ENCODE measurements at regions not wholly inside any gene's neighbourhood (a gene's known extent, or its start where the extent isn't known, plus 50 kb on each side); places are given as distances from the start of the nearest gene placed in this dataset.

- TF ChIP-seq, protein P1, sequence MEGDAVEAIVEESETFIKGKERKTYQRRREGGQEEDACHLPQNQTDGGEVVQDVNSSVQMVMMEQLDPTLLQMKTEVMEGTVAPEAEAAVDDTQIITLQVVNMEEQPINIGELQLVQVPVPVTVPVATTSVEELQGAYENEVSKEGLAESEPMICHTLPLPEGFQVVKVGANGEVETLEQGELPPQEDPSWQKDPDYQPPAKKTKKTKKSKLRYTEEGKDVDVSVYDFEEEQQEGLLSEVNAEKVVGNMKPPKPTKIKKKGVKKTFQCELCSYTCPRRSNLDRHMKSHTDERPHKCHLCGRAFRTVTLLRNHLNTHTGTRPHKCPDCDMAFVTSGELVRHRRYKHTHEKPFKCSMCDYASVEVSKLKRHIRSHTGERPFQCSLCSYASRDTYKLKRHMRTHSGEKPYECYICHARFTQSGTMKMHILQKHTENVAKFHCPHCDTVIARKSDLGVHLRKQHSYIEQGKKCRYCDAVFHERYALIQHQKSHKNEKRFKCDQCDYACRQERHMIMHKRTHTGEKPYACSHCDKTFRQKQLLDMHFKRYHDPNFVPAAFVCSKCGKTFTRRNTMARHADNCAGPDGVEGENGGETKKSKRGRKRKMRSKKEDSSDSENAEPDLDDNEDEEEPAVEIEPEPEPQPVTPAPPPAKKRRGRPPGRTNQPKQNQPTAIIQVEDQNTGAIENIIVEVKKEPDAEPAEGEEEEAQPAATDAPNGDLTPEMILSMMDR (IDR thresholded peaks at IDR 0.05): no peak
- TF ChIP-seq POLR2A (IDR thresholded peaks at IDR 0.05; ENCODE audit: low read depth) (no peak), EP300 (IDR thresholded peaks at IDR 0.05) (no peak)
Measured at GRCh38 chr6:132019586-132019985, 68.4 kb upstream of the CCN2 start.

Data from esophagus muscularis mucosa (tissue), 4 donors.